Lower lobe of right lung (tissue), 2 donors: ENCODE measurements at regions not wholly inside any gene's neighbourhood (a gene's known extent, or its start where the extent isn't known, plus 50 kb on each side); places are given as distances from the start of the nearest gene placed in this dataset.

ENCODE experiments used
- ATAC-seq, 2 donors: fragments of 200-7000 bp; cut with Tn5 transposase; one replicate each; pipeline ENCODE4 v1.9.1; 2020 to 2022; ENCODE audit warnings: mild to moderate bottlenecking in 2 of 2, moderate library complexity in 2 of 2
- DNase-seq: peaks from one replicate; pipeline ENCODE4 v3.0.0-alpha.2; 2020
- H3K27ac ChIP-seq: fragments of 200-600 bp; one replicate; pipeline ENCODE4 v1.8.0; 2022
- H3K27me3 ChIP-seq: fragments of 200-600 bp; one replicate; pipeline ENCODE4 v1.8.0; 2022; ENCODE audit warnings: low read depth
- H3K36me3 ChIP-seq: fragments of 200-600 bp; one replicate; pipeline ENCODE4 v1.8.0; 2022; ENCODE audit warnings: mild to moderate bottlenecking
- H3K4me1 ChIP-seq: fragments of 200-600 bp; one replicate; pipeline ENCODE4 v1.8.0; 2022
- H3K4me3 ChIP-seq: fragments of 200-600 bp; one replicate; pipeline ENCODE4 v1.8.0; 2022; ENCODE audit warnings: mild to moderate bottlenecking
- H3K9me3 ChIP-seq: fragments of 200-600 bp; one replicate; pipeline ENCODE4 v1.8.0; 2022
- intact Hi-C: fragments of 100-400 bp; cut with DNase I; formaldehyde crosslinking; loops from one replicate; pipeline ENCODE4 v1.11.0; 2022
- TF ChIP-seq, protein P1 (sequence below): fragments of 200-600 bp; IDR thresholded peaks from one replicate; pipeline ENCODE4 v1.8.0; 2022; ENCODE audit warnings: antibody characterized with exemption, mild to moderate bottlenecking
- donor health status: DM: no; HTN: yes; CAD: no; lungs with severe emphysema.

DNA sequence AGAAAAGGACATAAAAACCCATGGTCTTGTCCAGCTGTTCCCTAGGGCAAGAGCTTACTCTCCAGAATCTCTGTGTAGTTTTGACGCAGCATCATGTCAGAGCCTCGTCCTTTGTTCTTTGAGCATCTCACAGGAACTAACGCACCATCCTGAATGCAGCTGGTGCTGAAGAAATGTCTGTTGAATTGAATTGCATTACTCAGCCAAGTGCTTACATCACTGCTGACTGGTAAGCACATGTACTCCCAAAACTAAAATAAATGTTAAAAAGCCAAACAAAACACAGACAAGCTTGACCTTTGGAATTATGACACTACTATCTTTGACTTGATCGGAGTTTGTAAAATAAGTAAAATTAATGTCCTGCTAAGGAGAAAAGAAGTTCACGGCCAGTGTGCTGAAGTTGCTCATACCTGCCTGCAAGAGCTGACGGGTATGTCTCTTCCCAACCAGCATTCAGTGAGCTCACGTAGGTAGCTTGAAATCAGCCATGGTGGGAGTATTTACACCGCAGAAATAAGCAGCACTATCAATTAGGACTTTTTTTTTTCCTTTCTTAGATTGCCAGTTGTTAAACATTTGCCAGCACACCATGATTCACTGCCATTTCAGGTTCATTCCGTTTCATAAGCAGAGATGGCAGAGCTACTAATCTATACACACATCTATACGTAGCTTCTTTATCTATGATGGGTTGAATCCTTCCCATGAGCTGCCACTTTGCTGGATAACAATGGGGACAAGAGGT lies 310.6 kb upstream of the MSX2 start:
- TF ChIP-seq, protein P1, sequence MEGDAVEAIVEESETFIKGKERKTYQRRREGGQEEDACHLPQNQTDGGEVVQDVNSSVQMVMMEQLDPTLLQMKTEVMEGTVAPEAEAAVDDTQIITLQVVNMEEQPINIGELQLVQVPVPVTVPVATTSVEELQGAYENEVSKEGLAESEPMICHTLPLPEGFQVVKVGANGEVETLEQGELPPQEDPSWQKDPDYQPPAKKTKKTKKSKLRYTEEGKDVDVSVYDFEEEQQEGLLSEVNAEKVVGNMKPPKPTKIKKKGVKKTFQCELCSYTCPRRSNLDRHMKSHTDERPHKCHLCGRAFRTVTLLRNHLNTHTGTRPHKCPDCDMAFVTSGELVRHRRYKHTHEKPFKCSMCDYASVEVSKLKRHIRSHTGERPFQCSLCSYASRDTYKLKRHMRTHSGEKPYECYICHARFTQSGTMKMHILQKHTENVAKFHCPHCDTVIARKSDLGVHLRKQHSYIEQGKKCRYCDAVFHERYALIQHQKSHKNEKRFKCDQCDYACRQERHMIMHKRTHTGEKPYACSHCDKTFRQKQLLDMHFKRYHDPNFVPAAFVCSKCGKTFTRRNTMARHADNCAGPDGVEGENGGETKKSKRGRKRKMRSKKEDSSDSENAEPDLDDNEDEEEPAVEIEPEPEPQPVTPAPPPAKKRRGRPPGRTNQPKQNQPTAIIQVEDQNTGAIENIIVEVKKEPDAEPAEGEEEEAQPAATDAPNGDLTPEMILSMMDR: no peak
- H3K4me1 ChIP-seq: no peaks in the 10 kb centered on the region
- H3K27ac ChIP-seq: no peak overlapping the region
- H3K4me3 ChIP-seq: no peak overlapping the region
- no peak for ATAC-seq
- peaks cover 17% of the 10 kb centered on the region for H3K27me3 ChIP-seq
- DNase-seq: no peak
- H3K36me3 ChIP-seq: no peaks in the 10 kb centered on the region
- intact Hi-C loops: no loop called here
- H3K9me3 ChIP-seq: no peaks in the 10 kb centered on the region

DNA sequence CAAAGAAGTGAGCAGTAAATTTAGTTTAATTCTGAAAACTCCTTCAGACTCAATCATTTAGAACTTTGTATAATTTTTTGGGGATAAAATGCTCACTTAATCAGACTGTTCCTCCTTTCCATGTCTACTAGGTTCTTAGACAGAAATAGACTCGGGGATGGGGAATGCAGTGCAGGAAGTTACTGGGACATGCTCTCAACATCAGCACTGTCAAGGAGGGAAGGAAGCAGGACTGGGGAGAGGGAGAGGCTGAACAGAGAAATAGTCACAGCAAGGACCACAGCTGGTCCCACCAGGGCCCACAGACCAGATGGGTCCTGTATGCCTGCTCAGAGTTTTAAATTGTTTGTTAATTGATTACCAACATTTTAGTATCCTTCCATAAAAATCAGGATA lies 310.1 kb upstream of the MSX2 start:
- H3K9me3 ChIP-seq: no peaks in the 10 kb centered on the region
- H3K4me1 ChIP-seq: peaks cover 5% of the 10 kb centered on the region
- H3K27me3 ChIP-seq: peaks cover 19% of the 10 kb centered on the region
- TF ChIP-seq, protein P1: no peak
- H3K36me3 ChIP-seq: no peaks in the 10 kb centered on the region
- H3K4me3 ChIP-seq: no peak overlapping the region
- intact Hi-C loops: no loop called here
- H3K27ac ChIP-seq: no peak overlapping the region
- no peak for ATAC-seq
- no peak for DNase-seq

DNA sequence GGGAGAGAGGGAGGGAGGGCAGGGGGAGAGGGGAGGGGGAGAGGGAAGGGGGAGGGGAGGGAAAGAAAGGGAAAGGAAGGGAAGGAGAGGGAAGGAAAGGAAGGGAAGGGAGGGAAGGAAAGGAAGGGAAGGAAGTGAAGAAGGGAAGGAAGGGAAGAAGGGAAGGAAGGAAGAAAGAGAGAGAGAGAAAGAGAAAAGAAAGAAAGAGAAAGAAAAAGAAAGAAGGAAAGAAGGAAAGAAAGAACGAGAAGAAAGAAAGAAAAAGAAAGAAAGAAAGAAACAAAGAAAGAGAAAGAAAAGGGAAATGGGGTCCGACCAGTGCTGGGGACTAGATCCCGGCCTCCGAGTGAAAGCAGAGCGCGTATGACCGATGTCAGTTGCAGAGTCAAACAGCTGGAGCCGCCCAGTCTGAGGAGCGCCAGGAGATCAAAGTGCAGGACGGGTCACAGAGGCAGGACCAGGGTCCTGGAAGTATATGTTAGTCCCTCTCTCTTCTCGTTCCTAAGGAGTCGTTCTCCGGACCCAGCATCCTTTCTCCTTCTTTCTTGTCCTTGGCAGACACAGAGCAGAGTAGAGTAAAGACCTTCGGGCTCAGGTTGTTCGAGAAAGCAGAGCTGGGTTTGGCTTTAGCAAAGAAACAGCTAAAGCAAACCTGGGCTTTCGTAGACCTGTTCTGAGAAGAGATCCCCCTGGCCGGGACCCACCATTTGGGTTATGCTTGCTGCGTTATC lies 305.4 kb upstream of the MSX2 start:
- Histone ChIP-seq H3K4me3 (peak overlapping the region; percentile 10), H3K27me3 (peaks cover 32% of the 10 kb centered on the region), H3K36me3 (no peaks in the 10 kb centered on the region), H3K4me1 (peaks cover 7% of the 10 kb centered on the region), H3K9me3 (no peaks in the 10 kb centered on the region), H3K27ac (no peak overlapping the region)
- intact Hi-C loops: no loop called here
- DNase-seq: no peak
- ATAC-seq: peak; percentile 14 to 23
- TF ChIP-seq, protein P1: no peak

DNA sequence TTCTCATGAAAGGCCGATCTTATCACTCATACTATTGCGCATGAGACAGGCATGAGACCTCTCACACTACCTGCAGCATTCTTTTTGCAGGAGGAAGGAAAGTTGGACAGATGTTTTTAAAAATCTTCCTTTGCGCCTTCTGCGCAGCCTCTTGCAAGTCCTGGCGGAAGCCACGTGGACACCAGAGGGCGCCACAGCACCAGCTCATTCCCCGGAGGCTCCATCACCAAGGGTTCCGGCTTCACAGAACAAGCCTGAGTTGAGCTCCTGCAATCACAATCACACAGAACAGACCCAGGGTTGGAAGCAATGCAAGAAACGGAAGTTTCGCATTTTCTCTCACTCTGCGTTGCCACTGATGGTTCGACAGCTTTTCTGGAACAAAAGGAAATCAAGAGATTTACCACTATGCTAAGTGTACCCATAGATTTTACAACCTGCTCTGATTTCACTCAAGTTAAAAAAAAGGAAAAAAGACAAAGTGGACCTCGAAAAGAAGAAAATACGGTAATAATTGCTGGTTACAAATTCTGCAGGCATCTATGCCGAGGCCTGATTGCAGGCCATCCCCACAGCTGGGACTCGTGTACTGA lies 304.7 kb upstream of the MSX2 start:
- Histone ChIP-seq H3K4me1 (peaks cover 7% of the 10 kb centered on the region), H3K4me3 (peak overlapping the region; percentile 10), H3K9me3 (no peaks in the 10 kb centered on the region), H3K27ac (no peak overlapping the region), H3K27me3 (peaks cover 32% of the 10 kb centered on the region), H3K36me3 (no peaks in the 10 kb centered on the region)
- DNase-seq (peak; percentile 89), ATAC-seq (peak; percentile 91)
- intact Hi-C loops: no loop called here
- TF ChIP-seq, protein P1: peak; percentile 92

DNA sequence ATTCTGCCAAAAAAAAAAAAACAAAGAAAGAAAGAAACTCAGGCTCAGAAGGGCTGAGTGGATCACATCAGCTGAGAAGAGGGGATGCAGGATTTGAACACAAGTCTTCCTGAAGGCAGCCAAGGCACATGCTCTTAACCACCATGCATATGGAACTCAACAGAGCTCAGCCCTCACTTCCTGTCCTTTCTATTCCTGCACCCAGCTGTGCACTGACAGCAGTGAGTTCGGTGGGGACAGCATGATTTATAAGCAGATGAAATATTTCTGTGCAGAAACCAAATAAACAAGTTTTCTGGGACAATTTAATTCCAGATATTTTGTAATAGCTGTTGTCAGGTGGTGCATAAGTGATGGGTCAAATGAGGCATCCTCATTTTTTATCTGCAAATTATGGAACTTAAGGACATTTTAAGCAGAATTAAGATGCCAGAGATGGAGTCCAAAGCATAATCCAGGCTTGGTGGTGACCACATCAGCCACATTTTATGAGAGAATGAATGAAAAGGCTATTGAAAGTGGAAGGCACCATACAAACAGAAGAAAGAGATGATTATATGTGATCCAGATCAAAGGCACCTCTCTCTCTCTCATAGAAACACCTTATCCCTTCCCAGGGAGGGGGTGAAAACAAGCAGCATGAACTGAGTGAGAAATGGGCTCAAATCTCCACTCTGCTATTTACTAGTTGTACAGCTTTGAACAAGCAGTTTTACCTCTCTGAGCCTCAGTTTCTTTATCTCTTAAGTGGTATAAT lies 303.6 kb upstream of the MSX2 start:
- Histone ChIP-seq H3K4me1 (peaks cover 7% of the 10 kb centered on the region), H3K9me3 (no peaks in the 10 kb centered on the region), H3K27ac (no peak overlapping the region), H3K27me3 (peaks cover 32% of the 10 kb centered on the region), H3K36me3 (no peaks in the 10 kb centered on the region), H3K4me3 (no peak overlapping the region)
- TF ChIP-seq, protein P1: no peak
- no peak for DNase-seq
- intact Hi-C loops: no loop called here
- no peak for ATAC-seq
